Left lung (tissue), 4 donors: ENCODE measurements at regions not wholly inside any gene's neighbourhood (a gene's known extent, or its start where the extent isn't known, plus 50 kb on each side); places are given as distances from the start of the nearest gene placed in this dataset.

Source experiments
- ATAC-seq: fragments of 200-7000 bp; cut with Tn5 transposase; one replicate; pipeline ENCODE4 v1.9.1; 2020; ENCODE audit warnings: moderate library complexity
- DNase-seq, 4 donors: peaks; one replicate each; pipeline ENCODE4 v3.0.0-alpha.2; 2013 to 2020
- H3K27ac ChIP-seq, 2 donors: fragments of 200-600 bp; sonication (generic) in 1 of 2; one replicate each; pipeline versions ENCODE4 v1.5.0 to v1.8.0; 2020 to 2021
- H3K27me3 ChIP-seq, 2 donors: fragments of 200-600 bp; sonication (generic) in 1 of 2; one replicate each; pipeline versions ENCODE4 v1.5.0 to v1.8.0; 2020 to 2021
- H3K36me3 ChIP-seq, 2 donors: fragments of 200-600 bp; sonication (generic) in 1 of 2; one replicate each; pipeline versions ENCODE4 v1.5.0 to v1.8.0; 2020 to 2021
- H3K4me1 ChIP-seq, 2 donors: fragments of 200-600 bp; one replicate each; pipeline ENCODE4 v1.8.0; 2021
- H3K4me3 ChIP-seq, 2 donors: fragments of 200-600 bp; sonication (generic) in 1 of 2; one replicate each; pipeline versions ENCODE4 v1.5.0 to v1.8.0; 2020 to 2021; ENCODE audit warnings: mild to moderate bottlenecking in 1 of 2
- H3K9me3 ChIP-seq, 2 donors: fragments of 200-600 bp; sonication (generic) in 1 of 2; one replicate each; pipeline versions ENCODE4 v1.5.0 to v1.8.0; 2020 to 2021
- intact Hi-C, 2 donors: fragments of 100-400 bp; cut with DNase I; formaldehyde crosslinking; loops; one replicate each; pipeline versions ENCODE4 v1.11.2 to v1.14.2; 2022
- TF ChIP-seq, protein P1 (sequence below), 2 donors: fragments of 200-600 bp; sonication (generic) in 1 of 2; IDR thresholded peaks; one replicate each; pipeline versions ENCODE4 v1.5.0 to v1.8.0; 2021; ENCODE audit warnings: antibody characterized with exemption in 2 of 2
- donor health status: DM: no; HTN: yes; CAD: no.
- donor health status: DM: no; HTN: no; CAD: no.

DNA sequence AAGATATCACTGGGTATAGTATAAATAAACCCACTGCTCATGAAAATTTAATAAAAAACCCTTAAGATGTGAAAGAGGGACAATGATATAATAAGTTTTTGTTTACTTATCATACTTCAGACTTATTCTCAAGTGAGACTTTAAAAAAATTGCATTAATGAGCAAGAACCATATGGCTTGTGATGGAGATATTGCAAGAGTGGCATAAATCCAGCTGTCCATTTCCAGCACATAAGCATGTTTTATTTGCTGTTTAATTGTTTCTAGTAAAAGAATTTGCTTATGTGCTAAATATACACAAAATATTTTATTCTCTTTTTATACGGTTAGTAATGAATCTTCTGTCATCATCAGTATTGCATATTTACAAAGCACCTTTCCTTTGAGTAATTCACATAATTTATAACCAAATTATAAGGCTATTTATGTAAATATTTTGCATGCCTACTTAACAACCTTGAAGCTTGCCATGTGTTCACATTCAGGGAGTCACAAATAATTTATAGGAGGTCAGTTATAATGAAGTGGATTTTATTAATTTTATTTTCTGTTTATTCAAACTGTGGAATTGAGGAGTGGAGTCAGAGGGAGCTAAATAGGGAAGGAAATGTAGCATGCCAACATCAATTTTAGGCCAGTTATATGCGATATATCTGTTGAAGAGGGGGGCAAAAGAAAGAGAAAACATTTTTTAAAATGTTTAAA lies 318.5 kb upstream of the CWC22 start:
- no peak overlapping the region for H3K27ac ChIP-seq
- ATAC-seq (no peak), DNase-seq (peak in 2 of 4 donors; percentile 25 to 49)
- no peak overlapping the region for H3K4me3 ChIP-seq
- H3K4me1 ChIP-seq: no peaks in the 10 kb centered on the region
- no peaks in the 10 kb centered on the region for H3K9me3 ChIP-seq
- intact Hi-C loops: no loop called here
- TF ChIP-seq, protein P1, sequence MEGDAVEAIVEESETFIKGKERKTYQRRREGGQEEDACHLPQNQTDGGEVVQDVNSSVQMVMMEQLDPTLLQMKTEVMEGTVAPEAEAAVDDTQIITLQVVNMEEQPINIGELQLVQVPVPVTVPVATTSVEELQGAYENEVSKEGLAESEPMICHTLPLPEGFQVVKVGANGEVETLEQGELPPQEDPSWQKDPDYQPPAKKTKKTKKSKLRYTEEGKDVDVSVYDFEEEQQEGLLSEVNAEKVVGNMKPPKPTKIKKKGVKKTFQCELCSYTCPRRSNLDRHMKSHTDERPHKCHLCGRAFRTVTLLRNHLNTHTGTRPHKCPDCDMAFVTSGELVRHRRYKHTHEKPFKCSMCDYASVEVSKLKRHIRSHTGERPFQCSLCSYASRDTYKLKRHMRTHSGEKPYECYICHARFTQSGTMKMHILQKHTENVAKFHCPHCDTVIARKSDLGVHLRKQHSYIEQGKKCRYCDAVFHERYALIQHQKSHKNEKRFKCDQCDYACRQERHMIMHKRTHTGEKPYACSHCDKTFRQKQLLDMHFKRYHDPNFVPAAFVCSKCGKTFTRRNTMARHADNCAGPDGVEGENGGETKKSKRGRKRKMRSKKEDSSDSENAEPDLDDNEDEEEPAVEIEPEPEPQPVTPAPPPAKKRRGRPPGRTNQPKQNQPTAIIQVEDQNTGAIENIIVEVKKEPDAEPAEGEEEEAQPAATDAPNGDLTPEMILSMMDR (IDR thresholded peaks at IDR 0.05): no peak
- H3K27me3 ChIP-seq: no peaks in the 10 kb centered on the region
- no peaks in the 10 kb centered on the region for H3K36me3 ChIP-seq

DNA sequence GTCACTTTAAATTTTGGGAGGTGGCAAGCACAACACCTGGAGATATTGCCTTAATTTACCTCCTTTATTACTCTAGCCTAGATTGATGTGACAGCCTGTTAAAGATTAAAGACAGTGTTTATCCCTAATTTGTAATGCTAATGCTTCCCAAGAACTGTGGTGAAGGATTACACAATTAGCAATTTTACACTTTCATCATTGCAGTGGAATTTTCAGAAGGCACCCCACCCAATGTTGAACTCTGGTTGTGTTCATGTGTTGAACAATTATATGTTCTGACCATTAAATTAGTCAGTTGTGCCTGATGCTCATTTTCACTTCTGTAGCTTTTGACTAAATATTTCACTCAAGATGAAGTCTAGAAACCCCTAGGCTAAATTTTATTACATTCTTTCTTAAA lies 317.1 kb upstream of the CWC22 start:
- H3K36me3 ChIP-seq: no peaks in the 10 kb centered on the region
- no peak for DNase-seq
- H3K4me3 ChIP-seq: no peak overlapping the region
- no peaks in the 10 kb centered on the region for H3K9me3 ChIP-seq
- no peak for ATAC-seq
- intact Hi-C loops: no loop called here
- TF ChIP-seq, protein P1 (IDR thresholded peaks at IDR 0.05): no peak
- H3K27me3 ChIP-seq: no peaks in the 10 kb centered on the region
- no peak overlapping the region for H3K27ac ChIP-seq
- no peaks in the 10 kb centered on the region for H3K4me1 ChIP-seq

DNA sequence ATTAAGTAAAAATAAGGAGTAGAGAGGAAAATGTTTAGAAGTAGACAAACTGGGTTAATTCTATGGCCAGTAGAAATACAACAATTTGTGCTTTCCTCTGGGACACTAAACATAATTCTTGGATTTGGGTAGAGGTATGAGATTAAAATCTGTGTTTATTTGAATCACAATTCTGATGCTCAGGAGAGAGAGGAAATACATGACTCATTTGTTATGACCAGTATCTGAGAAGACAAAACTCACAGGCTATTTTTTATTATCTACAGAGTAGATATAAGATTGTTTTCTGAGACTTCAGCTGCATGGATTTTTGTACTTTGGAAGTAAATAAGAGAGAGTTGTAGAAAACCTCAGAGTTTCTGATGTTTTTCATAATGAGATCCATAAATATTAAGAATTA lies 315.7 kb upstream of the CWC22 start:
- DNase-seq (no peak), ATAC-seq (no peak)
- H3K4me1 ChIP-seq: no peaks in the 10 kb centered on the region
- no peak overlapping the region for H3K4me3 ChIP-seq
- no peak overlapping the region for H3K27ac ChIP-seq
- no peaks in the 10 kb centered on the region for H3K36me3 ChIP-seq
- intact Hi-C loops: no loop called here
- no peaks in the 10 kb centered on the region for H3K27me3 ChIP-seq
- TF ChIP-seq, protein P1 (IDR thresholded peaks at IDR 0.05): no peak
- no peaks in the 10 kb centered on the region for H3K9me3 ChIP-seq

DNA sequence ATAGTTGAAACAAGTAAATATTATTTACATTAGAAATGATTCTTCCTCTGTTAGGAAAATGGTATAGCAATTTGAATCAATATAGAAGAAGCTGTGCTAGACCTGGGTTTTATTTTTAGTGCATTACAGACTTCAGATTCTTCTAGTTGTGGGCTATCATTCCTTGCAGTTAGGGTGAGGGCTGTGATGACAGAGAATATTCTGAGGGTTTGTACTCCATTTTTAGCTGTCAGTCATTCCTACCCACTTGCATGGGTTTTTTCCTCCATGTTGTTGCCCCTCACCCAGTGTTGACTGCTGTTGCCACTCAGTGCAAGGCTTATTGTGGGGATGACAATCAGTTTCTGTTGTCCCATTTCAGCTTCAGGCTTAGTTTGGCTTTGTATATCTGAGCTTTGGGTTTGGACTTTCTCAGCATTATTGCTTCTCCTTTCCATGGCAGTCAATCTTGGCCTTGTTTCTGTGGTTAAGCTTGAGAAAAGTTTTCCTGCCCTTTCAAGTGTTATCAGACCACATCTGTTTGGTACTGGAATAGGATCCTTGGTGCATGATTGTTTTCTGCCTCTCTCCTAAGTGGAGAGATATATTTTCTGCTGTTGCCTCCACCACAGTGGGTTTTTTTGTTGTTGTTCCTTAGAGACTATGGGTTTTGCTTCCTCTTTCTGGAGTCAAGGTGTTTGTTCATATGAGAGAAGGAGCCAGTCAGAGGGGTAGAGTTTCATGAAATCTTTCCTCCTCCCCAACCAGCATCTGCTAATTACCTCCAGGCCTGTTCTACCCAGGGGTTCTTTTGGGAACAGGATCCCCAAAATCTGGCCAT lies 312.7 kb upstream of the CWC22 start:
- H3K9me3 ChIP-seq: peaks cover 0 to 3% of the 10 kb centered on the region in 2 donors
- H3K36me3 ChIP-seq: no peaks in the 10 kb centered on the region
- DNase-seq (no peak), ATAC-seq (no peak)
- H3K27ac ChIP-seq: no peak overlapping the region
- intact Hi-C loops: no loop called here
- H3K4me1 ChIP-seq: no peaks in the 10 kb centered on the region
- TF ChIP-seq, protein P1 (IDR thresholded peaks at IDR 0.05): no peak
- H3K27me3 ChIP-seq: no peaks in the 10 kb centered on the region
- H3K4me3 ChIP-seq: no peak overlapping the region

DNA sequence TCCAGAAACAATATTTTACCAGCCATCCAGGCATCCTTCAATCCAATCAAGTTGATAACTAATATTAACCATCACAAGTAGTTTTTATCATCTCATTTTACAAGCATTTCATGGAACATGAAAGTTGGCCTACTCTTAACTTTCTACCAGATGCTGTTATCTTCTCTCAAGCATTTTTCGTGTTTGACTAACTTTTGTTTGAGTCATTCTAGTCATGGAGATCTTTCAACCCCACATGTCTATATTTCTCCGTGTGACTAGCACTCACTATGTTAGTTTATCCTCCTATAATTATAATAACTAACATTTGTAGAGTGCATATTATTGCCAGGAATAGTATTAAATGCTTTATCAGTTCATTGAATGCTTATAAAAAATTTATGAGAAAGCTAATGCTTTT lies 307.0 kb upstream of the CWC22 start:
- no peaks in the 10 kb centered on the region for H3K36me3 ChIP-seq
- intact Hi-C loops: no loop called here
- no peak for ATAC-seq
- no peak overlapping the region for H3K27ac ChIP-seq
- TF ChIP-seq, protein P1 (IDR thresholded peaks at IDR 0.05): no peak
- no peak overlapping the region for H3K4me3 ChIP-seq
- H3K27me3 ChIP-seq: no peaks in the 10 kb centered on the region
- DNase-seq: no peak
- no peaks in the 10 kb centered on the region for H3K4me1 ChIP-seq
- peaks cover 0 to 3% of the 10 kb centered on the region in 2 donors for H3K9me3 ChIP-seq
